EH (cell line): ENCODE measurements at regions not wholly inside any gene's neighbourhood (a gene's known extent, or its start where the extent isn't known, plus 50 kb on each side); places are given as distances from the start of the nearest gene placed in this dataset.
"Not testable (repeated sequence)": the region's sequence is repeated elsewhere in the genome, so short reads cannot be mapped to it uniquely, and the experiment has no call there.

ENCODE experiments used
- DNase-seq: peaks from one replicate; pipeline ENCODE4 v3.0.0-alpha.2; 2015; ENCODE audit warnings: low read depth

DNA sequence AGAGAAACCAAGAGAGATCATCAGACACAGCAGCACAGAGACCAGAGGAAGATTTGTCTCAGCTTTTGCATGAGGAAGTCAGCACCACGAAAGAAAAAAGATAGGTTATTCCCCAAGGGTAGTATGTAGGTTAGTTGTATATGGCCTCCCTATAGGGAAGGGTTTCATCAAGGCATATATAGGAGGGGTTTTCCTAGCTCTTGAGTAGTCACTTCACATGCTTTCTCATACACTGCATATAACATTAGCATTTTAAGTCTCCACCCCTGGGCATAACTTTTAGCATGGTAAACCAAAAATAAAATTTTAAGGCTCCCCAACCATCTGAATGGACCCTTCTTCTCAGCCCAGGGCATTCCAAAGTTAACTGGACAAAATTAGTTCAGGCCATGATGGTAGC lies 1571.6 kb upstream of the ACO1 start:
- DNase-seq, result no peak

DNA sequence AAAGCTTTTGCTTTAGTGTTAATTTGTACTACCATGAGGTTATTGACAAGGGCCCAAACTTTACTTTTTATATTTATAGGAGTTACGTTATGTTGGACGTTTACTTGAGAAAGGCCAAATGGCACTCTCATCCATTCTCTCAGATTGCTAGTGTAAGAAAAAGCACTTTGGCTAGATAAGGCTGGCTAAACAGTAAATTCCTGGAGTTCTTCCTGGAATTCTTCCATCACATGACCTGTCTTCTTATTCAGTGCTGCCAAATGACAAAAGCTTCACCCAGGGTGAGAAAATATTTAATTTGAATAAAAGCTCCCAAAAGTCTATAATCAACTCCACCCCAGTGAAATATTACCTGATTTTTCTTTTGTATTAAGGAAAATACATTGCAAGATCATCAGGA lies 1568.9 kb upstream of the ACO1 start:
- no peak for DNase-seq

DNA sequence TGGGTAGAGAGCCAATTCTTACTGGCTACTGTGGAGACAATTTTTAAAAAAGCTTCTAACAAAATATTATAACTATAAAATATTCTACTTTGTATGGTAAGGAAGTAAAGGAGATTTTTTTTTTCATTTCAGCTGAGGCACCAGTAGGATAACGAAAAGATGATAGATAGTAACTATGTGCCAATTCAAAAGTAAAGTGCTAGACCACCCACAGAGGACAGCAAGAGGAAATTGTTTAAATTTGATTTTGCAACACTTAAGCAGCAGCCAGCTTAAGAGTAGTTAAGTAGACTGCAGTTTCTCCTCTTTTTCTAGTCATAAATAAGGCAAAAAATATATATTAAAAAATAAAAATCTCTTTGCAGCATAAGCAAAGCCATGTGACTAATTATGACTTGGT lies 1539.3 kb upstream of the ACO1 start:
- DNase-seq, result no peak

DNA sequence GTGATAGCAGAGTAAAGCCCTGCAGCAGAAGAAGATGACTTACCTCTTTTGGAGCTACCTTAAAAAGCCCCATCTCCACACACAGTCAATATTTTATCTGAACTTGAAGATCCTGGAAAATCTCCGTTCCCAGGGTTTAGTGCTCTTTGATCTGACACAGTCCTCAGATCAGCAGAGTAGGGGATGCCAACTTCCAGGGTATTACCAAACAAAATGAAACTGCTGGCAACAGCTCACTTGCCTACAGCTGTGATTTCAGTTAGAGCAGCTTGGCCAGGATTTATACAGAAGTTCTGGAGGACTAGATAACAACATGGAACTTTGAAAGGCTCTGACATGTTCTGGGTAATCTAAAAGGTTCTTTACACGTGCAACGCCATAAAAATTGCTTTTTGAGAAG lies 1537.8 kb upstream of the ACO1 start:
- DNase-seq, result no peak

DNA sequence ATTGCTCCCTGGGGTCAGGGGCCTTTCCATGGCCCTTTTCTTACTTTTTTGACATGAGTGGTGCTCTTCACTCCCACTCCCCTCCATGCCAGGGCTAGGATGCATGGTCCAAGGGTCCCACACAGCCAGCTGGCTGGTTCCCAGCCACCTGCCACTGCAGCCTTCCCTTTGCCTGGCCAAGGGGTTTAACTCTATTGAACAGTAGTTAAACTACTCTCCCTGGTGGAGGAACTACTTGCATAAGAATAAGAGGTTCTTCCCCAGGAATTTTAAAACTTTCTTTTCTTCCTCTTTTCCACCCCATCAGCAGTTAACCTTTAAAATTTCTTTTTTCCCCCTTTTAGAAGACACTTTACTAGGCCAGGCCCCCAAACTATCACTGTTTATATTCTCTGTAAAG lies 1532.8 kb upstream of the ACO1 start:
- DNase-seq, result no peak

DNA sequence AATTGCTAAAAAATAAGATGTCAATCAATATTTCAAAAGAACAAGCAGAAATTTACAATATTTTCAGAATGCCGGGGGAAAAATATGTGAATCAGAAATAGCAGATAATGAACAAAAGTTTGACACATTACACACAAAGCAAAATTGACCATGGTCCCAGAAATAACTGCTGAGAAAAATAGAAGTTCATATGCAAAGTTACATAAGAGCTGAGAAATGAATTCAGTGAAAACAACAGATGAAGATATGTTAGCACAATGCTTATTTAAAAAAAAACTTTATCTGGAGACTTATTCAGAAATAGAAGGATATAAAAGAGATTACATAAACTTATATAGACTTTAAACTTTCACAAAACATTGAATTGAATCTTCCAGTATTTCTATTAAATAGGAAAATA lies 1483.7 kb upstream of the ACO1 start:
- DNase-seq, result no peak

DNA sequence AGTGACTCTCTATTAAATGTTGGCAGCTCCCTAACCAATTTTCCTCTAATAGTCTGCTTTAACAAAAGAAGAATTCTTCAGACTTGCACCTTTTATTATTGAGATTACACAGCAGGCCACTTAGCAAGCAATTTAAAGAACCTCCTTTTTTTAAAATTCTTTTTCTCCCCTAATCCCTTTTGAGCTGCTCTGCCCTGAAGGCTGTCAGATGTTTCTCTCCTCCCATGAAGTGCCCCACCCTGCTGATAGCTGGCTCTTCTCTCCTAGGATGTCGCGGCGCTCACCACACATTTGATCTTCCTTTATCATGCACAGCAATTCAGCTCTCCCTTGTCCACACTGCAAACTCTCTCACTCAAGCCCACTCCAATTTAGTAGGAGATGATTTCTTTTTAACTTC lies 1471.1 kb upstream of the ACO1 start:
- DNase-seq, result no peak

DNA sequence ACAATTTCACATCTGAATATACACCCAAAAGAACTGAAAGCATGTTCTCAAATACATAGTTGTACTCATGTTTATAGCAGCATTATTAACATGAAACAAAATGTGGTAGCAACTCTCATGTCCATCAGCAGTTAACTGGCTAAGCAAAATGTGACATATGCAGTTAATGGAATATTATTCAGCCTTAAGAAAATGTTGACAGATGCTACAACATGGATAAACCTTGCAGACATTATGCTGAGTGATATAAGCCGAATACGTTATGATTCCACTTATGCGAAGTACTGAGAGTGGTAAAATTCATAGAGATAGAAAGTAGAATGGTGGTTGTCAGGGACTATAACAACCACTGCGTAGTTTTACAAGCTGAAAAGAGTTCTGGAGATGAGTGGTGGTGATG lies 1469.0 kb upstream of the ACO1 start:
- no peak for DNase-seq

DNA sequence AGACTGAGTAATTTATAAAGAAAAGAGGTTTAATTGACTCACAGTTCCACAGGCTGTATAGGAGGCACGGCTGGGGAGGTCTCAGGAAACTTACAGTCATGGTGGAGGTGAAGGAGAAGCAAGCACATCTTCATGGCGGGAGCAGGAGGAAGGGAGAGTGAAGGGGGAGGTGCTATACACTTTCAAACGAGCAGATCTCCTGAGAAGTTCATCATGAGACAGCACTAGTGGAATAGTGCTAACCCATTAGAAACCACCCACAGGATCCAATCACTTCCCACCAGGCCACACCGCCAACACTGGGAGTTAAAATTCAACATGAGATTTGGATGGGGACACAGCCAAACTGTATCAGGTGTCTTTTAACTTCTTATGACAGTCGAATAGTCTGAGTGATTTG lies 1459.3 kb upstream of the ACO1 start:
- DNase-seq, result no peak

DNA sequence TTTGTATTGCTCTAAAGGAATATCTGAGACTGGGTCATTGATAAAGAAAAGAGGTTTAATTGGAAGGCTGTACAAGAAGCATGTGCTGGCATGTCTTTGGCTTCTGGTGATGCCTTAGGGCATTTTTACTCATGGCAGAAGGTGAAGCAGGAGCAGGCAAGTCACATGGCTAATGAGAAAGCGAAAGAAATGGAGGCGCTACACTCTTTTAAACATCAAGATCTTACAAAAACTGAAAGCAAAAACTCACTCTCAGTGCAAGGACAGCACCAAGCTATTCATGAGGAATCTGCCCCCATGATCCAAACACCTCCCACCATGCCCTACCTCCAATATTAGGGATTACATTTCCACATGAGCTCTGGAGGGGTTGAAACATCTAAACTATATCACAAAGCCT lies 1458.8 kb upstream of the ACO1 start:
- no peak for DNase-seq

DNA sequence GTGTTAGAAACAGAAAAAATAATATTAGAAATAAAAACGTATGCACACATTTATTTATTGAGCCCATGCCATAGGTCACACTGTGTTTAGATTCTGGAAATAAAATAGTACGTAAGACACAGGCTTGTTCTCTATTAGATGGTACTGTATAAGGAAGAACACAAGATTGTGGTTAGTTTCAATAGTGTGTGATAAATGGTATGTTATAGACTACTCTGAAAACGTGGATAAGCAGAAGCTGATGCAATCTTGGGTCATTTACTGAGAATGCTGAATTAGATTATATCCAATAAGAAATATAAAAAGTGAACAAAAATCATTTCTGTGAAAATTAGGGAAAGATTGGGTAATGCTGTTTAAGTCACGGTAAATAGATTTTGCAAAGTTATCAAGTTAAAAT lies 1456.4 kb upstream of the ACO1 start:
- DNase-seq, result no peak

DNA sequence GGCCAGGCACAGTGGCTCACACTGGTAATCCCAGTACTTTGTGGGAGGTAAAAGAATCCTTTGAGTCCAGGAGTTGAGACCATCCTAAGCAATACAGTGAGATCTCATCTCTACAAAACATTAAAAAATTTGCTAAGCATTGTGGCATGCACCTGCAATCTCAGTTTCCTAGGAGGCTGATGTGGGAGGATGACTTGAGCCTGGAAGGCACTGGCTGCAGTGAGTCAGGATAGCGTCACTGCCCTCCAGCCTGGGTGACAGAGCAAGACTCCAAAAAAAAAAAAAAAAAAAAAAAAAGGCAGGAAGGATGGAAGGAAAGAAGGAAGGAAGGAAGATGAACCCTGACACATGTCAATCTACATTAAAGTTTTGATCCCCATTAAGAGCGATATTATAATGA lies 1452.2 kb upstream of the ACO1 start:
- DNase-seq, result no peak

DNA sequence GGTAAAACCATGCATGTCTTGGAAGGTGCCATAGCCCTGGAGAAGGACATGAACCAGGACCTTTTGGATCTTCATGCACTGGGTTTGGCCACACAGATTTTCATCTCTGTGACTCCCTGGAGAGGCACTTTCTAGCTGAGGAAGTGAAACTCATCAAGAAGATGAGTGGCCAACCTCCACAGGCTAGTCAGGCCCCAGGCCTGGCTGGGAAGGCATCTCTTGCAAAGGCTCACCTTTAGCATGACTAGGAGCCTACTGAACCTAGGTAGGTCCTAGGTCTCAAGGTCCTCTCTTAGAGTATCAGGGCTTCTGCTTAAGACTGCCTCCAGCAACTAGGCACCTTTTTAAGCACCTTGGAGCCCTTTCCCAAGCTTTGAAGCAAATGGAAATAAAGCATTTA lies 1448.7 kb upstream of the ACO1 start:
- DNase-seq, result no peak

DNA sequence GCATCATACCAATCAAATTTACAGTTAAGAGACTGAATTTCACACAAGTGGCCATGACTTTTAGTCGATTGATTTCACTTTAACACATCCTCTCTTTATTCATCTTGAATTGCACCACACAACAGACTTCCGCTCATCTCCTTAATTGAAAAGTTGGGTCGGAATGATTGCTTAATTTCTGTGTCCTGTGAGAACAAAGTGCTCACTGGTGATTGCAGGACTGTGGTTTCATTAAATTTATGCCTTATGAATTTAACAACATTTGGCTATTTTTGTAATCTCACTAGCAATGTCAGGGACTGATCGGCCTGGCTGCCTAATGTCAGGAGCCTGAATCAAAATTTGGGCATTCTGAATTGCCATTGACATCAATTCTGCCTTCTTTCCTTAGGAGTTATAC lies 1447.3 kb upstream of the ACO1 start:
- no peak for DNase-seq

DNA sequence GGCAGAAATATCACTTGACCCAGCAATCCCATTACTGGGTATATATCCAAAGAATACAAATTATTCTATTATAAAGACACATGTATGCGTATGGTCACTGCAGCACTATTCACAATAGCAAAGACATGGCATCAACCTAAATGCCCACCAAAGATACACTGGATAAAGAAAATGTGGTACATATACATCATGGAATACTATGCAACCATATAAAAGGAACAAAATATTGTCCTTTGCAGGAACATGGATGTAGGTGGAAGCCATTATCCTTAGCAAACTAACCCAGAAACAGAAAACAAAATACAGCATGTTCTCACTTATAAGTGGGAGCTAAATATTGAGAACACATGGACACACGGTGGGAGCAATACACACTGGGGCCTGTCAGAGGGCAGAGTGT lies 1441.6 kb upstream of the ACO1 start:
- not testable (repeated sequence) for DNase-seq

DNA sequence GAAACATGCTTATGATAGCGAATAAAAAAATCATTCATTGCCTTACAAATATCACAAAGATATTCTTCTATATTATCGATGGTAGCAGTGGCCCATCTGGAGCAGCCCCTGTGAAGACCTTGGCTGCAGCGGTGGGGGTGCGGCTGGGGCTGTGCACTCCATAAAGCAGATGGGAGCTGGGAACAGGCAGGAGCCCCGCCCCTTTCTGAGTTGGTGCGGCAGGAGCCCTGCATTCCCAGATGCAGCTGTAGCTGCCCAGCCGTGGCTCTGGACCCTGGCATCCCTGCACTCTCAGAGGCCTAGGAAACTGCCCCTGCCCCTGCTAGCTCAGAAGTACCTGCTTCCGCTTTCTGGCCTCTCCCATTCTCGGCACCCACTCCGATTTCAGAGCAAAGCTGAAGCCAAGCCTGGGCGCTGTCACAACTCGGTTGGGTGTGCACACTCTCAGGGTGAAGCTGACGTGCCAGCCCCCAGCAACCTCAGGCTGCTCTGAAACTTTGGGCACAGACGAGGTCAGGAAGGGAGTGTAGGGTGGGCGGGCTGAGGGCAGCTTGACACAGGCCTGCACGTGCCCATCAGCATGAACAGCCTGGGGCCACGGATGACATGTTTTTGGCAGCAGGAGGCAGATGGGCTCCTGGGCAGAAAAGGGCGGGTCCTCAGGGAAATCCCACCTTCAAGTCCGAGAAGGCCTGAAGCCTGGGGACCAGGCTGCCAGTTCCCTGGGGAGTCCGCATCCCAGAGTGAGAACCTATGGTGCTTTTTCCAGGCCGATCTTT lies 1440.8 kb upstream of the ACO1 start:
- DNase-seq, result no peak

DNA sequence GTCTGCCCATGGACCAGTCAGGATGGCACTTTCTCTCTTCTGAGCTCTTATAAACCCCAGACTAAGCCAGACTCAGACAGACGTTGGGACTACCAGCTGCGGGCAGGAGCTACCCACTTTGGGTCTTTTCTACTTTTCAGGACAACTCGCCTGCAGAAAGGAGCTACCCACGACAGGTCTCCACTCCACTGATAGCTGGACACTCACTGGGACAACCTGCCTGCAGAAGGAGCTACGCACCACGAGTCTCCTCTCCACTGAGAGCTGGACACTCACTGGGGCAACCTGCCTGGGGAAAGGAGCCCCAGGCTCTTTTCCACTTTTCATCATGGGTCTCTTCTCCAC lies 1440.2 kb upstream of the ACO1 start:
- DNase-seq, result no peak

DNA sequence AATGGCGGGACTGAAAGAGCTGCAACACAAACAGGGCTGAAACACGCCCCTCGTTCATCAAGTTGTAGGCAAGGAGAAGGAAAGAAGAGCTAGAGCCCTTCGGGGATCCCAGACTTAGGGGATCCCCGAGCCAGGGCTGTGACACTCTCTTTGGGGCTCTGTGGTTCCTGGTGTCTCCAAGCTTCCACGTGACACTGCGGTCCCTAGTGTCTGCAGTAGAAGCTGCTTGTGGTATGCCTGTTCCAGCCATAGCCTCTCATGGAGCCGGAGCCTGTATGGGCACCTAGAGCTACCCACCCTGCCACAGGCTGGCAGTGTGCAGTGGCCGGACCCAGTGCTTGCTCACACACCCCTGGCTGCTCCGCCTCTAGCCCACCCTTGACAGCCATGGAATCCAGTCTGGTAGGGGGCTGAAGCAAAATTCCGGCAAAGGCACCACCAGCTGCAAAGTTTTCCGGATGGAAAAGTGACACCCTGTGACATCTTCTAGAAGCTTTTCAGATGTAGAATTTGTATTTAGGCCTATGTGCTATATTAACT lies 1439.6 kb upstream of the ACO1 start:
- DNase-seq, result no peak

DNA sequence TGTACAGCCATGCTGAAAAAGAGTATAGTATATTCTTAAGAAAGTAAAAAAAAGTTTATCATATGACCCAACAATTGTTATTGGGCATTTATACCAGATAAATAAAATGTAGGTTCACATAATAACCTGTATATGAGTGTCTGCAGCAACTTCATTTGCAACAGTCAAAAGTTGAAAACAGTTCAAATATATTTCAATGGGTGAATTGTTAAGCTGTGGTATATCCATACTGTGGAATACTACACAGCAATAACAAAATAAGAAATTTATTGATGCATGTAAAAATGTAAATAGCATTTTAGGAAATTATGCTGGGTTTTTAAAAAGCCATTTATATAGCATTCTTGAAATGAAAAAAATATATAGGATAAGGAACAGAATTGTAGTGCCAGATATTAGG lies 1420.1 kb upstream of the ACO1 start:
- no peak for DNase-seq

DNA sequence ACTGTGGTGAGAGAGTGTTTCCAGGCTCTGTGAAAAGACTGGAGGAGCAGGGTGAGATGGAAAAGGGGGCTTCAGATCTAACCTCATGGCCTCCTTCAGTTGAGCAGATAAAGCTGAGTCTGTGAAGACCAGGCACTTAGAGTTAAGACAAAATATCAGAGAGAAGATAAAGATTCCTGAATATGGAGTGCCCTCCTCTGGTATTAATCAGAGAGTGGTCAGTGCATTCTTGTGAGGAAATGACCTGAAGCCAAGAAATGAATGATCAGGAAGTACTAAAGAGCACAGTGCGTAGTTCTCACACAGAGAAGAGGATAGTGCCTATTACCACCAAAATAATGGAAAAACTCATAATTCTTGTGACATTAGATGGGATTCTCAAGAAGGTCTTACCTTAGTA lies 1417.0 kb upstream of the ACO1 start:
- no peak for DNase-seq

DNA sequence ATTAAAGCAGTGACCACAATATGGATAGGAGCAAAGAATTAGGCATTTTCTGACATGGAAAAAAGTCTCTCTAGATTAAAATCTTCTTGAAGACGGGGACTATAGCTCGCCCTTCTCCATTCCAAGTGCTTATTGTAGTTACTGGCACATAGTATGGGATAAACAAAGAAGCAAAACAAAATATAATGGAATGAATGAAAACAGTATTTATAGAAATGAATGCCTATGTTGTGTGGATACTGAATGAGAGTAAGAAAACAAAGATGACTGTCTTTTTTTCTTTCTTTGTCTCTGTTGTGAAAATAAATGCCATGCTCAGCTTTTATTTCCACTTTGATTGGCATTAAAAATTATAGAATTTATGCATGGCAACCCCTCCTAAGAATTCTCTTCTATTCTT lies 1414.3 kb upstream of the ACO1 start:
- no peak for DNase-seq

DNA sequence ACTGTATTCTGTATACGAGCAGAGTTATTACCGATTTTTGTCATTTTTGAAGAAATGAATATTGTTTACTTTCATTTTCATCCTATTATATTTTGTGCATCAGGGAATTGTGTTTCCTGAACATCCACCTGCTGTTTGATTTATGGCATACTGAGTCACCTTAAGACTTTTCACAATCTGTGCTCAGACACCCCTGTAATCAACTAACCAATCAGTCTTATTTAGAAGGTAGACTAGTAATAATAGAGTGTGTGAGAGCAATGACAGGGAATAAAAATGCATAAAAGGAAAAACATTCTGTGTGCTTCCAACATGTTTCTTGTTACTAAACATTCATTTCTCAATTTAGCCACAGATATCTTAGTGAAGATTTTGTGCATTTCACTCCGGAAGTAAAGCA lies 1413.6 kb upstream of the ACO1 start:
- DNase-seq, result no peak

DNA sequence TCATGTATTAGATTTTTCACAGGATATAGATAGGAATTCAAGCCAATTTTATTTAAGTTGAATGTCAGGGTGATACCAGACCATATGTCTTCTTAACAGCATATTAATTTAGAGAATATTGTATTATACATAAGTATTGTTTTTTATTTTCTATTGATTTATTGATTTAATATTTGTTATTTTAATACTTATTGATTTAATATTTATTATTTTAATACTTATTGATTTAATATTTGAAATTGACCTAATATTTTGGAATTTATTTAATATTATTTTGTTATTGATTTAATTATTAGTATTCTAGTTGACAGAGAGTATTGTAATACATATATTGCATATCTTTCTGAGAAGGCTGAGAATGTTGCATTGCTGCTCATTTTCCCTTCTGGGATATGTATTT lies 1411.8 kb upstream of the ACO1 start:
- DNase-seq, result no peak

DNA sequence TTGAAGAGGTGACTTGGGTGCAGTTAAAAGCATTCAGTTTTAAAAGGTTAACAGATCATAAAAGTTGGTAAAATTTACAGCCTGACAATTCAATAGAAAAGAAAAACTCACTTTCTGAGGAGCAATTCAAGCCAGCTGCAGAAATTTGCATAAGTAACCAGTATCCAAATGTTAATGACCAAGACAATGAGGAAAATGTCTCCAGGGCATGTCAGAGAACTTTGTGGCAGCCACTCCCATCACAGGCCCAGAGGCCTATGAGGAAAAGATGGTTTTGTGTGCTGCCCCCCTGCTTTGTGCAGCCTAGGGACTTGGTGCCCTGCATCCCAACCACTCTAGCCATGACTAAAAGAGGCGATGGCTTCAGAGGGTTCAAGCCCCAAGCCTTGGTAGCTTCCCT lies 1406.5 kb upstream of the ACO1 start:
- DNase-seq, result no peak

DNA sequence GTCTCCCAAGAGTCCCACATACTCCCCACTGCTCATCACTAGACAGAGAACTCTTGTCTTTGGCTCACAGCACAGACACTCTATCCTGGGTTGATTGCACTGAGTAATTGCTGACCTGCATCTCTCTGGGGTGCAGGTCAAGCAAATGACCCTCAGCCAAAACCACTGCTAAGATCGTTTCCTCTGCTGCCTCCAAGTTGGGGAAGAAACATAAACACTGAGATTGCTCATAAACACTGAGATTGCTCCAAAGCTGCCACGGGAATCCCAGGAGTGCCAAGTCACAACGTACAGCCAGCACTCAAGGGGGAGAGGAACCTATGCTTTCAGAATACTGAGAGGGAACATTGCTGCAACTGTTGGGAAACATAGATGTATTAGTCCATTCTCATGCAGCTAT lies 1402.1 kb upstream of the ACO1 start:
- DNase-seq, result no peak
